IPS-18c (cell line): ENCODE measurements at regions not wholly inside any gene's neighbourhood (a gene's known extent, or its start where the extent isn't known, plus 50 kb on each side); places are given as distances from the start of the nearest gene placed in this dataset.
"Not testable (repeated sequence)": the region's sequence is repeated elsewhere in the genome, so short reads cannot be mapped to it uniquely, and the experiment has no call there.

ENCODE experiments used
- H3K4me3 ChIP-seq: 2 replicates; pipeline ENCODE4 v1.7.0; 2013; ENCODE audit warnings: low read depth, mild to moderate bottlenecking, low read length, moderate library complexity; ENCODE audit not compliant: insufficient read depth
- H3K9me3 ChIP-seq: one replicate; pipeline ENCODE4 v1.6.1; 2013; ENCODE audit warnings: mild to moderate bottlenecking, low read length, moderate library complexity; ENCODE audit not compliant: control insufficient read depth, insufficient read depth

DNA sequence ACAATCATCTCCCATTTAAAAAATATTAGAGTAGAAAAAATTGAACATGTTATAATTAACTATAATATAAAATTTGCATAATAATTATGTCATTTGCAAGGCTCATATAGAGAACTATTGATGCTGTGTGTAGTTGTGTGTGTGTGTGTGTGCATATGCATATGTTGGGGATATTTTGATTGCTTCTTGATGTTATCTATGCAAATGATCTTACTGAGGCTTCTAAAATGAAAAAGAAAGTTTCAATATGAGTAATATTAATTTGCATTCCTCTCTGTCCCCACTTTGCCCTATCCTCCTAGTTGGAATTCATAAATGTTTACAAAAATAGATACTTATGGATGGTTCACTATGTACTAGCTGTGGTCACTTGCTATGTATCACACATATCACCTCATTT lies 523.3 kb downstream of the TRIB2 start:
- Histone ChIP-seq H3K9me3 (no peaks in the 10 kb centered on the region), H3K4me3 (no peak overlapping the region)

DNA sequence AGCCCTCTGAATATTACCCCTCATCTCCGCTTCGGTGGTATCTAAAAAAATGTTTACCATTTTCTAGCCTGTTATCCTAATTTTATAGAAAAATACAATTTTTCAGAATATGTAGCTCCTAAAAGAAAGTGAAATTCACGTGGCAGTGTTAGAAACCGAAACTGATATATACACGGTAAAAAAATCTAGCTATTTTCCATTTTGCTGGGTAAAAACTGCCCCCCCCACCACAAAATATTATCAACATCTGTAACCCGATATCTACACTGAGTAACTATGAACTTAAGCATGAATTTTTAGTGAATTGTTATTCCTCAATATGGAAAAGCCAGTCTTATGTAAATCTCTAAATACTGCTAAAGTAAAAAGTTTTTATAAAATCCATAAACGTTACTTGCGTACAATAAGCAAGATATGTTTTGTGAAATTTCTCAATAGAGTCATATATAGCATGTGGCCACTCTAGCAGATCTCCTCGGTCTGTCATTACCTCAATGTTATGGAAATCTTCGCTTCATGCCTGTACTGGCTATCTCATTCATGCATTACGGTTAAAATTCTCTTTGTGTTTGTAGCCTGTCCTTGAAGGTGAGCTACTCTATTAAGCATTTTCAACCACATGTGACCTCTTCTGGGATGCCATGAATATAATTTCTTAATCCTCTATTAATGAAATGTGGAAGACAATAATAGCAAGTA lies 524.2 kb downstream of the TRIB2 start:
- Histone ChIP-seq H3K9me3 (no peaks in the 10 kb centered on the region), H3K4me3 (no peak overlapping the region)

DNA sequence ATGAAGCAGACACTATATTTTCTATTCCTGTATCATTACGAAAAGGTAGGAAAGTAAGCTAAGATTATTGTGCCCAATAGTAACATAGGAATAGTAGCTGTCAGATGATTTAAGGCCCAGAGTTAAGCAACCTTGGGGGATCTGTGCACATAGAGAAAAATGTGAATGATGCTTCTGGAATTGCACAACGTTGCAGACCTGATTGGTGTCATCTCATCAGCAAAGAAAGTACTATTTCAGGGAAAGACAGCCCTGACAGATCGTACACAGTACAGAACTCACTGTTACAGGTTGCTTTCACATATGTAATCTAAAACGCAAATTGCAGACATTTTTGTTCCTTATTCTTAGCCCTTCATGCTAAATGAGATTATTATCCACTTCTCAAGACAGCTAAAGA lies 535.9 kb downstream of the TRIB2 start:
- Histone ChIP-seq H3K4me3 (no peak overlapping the region), H3K9me3 (no peaks in the 10 kb centered on the region)

DNA sequence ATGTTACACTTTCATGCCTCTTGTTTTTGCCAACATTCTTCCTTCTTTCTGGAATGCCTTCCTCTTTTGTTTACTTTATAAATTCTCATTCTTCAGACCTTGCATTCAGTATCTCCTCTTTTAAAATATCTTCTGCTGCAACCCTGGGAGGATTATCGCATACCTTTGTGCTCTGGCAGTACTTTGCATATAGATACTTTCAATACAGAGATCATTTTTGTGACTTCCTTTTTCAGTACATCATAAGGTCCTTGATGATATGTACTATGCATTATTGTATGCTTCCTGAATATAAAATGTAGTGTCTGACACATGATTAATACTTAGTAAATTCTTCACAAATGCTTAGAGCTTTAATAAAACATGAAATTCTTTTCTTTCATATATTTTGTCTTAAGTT lies 538.7 kb downstream of the TRIB2 start:
- H3K9me3 ChIP-seq = no peaks in the 10 kb centered on the region
- no peak overlapping the region for H3K4me3 ChIP-seq

DNA sequence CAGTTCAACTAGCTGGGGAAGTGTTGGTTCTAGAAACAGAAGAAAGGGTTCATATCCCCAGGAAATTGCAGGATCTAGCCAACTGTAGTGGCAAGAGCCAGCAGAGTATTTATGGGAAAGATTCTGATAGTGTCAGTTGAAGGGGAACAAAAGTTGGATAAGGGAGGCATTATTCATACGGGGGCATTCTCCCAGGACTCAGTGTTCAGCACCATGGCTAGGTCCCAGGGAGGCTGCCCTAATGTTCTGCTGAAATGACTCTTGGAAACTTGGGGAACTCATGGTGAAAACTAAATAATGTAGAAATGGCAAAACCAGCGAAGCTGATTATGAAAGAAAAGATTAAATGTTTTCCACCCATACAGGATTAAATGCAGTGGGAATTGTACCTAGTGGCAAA lies 543.7 kb downstream of the TRIB2 start:
- no peaks in the 10 kb centered on the region for H3K9me3 ChIP-seq

DNA sequence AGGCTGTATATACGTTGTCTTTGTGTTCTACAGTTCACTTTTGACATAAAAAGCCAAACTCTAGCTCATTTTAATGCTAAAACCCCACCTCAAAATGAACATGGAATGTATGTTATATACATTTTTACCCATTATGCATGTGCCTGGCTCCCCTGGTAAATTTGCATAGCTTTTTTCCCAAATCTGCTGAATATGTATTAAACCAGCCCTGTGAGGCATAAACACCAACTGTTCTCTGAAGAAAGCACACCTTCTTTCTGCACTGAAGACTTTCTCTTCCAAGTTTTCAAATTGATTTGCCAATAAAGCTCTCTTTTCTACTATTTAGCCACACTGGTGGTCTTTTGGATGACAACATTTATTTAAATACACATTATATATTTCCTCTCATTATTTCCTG lies 549.4 kb downstream of the TRIB2 start:
- Histone ChIP-seq H3K9me3 (no peaks in the 10 kb centered on the region), H3K4me3 (no peak overlapping the region)

More for the DNA sequence above, 543.7 kb downstream of the TRIB2 start:
- H3K4me3 ChIP-seq = no peak overlapping the region

DNA sequence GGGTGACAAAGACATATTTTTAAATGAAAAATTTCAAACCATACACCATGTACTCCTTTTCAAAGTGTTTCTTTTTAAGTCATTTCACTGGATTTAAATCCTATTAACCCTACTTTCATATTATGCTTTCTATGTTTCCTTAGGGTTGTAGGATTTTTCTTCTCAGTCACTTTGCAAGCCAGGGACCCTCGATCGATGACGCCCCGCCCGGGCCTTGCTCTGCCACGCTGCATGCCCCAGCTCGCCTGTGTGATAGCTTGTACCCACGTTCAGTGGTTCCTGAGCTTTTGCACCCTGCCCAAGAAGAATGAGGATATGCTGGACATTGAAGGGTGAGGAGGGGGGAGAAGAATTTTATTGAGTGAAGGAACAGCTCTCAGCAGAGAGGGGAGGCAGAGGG lies 568.0 kb downstream of the TRIB2 start:
- H3K9me3 ChIP-seq = no peaks in the 10 kb centered on the region
- H3K4me3 ChIP-seq = no peak overlapping the region

DNA sequence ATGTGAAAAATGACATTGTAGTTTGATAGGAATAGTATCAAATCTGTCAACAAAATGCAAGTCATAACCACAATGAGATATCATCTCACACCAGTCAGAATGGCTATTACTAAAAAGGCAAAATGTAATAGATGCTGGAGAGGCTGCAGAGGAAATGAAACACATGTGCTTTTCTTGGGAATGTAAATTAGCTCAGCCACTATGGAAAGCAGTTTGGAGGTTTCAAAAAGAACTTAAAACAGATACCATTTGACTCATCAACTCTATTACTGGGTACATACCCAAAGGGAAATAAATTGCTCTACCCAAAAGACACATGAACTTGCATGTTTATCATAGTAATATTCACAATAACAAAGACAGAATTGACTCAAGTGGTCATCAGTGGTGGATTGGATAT lies 572.6 kb downstream of the TRIB2 start:
- Histone ChIP-seq H3K9me3 (no peaks in the 10 kb centered on the region), H3K4me3 (no peak overlapping the region)

DNA sequence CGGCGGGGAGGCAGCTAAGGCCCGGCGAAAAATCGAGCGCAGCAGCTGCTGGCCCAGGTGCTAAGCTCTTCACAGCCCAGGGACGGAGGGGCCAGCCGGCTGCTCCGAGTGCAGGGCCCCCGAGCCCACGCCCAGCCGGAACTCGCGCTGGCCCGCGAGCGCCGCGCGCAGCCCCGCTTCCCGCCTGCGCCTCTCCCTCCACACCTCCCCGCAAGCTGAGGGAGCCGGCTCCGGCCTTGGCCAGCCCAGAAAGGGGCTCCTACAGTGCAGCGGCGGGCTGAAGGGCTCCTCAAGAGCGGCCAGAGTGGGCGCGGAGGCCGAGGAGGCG lies 591.7 kb downstream of the TRIB2 start:
- H3K9me3 ChIP-seq = not testable (repeated sequence)
- H3K4me3 ChIP-seq = peak overlapping the region; percentile 34; the same call in 1 of the 2 replicates

DNA sequence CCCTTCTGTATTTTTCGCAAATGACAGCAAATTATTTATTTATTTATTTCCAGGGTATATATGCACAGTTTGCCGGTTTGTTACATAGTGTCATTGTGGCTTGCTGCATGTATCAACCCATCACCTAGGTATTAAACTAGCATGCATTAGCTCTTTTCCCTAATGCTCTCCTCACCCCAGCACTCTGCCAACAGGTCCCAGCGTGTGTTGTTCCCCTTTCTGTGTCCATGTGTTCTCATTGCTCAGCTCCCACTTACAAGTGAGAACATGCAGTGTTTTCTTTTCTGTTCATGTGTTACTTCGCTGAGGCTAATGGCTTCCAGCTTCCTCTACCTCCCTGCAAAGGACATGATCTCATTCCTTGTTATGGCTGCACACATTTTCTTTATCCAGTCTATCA lies 592.3 kb downstream of the TRIB2 start:
- Histone ChIP-seq H3K9me3 (no peaks in the 10 kb centered on the region), H3K4me3 (no peak overlapping the region; the same call in 1 of the 2 replicates)

DNA sequence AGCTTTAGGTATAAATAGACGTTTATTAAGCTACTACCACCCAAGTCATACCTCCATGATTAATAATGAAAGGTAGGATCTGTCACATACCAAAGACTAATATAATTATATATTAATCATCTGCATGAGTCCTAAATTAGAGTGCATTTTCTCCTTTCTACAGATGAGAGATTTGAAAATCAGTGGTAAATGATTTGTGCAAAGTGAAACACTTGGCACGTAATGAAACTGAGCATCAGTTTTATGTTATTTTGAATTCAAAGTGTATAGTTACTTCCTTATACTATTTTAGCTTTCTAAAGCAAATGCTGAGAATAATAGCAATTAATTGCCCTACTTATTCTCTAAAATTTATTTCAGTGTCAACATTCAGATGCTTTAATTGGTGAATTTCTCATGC lies 615.3 kb downstream of the TRIB2 start:
- Histone ChIP-seq H3K9me3 (no peaks in the 10 kb centered on the region), H3K4me3 (no peak overlapping the region)

DNA sequence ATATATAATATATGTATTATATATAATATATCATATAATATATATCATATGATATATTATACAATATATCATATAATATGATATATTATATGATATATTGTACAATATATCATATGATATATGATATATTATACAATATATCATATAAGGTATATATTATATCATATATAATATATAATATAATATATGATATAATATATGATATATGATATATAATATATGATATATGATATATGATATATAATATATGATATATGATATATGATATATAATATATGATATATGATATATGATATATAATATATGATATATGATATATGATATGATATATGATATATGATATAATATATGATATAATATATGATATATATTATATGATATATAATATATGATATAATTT lies 617.3 kb downstream of the TRIB2 start:
- H3K9me3 ChIP-seq, H3K4me3 ChIP-seq: not testable (repeated sequence)

DNA sequence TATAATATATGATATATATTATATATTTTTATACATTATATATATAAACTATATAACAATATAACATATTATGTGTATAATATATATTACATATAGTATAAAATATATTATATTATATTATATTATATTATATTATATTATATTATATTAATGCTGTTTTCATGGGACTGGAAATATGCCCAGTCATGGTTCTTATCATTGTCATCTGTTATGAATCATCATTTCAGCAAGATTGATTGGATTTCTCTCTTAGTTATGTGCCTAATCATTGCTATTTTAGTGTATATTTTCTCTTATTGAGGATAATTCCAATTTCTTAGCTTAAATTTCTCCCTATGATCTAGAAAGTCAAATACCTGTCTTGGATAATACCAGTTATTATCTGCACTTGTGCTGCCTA lies 617.8 kb downstream of the TRIB2 start:
- Histone ChIP-seq H3K9me3 (no peaks in the 10 kb centered on the region), H3K4me3 (no peak overlapping the region)

DNA sequence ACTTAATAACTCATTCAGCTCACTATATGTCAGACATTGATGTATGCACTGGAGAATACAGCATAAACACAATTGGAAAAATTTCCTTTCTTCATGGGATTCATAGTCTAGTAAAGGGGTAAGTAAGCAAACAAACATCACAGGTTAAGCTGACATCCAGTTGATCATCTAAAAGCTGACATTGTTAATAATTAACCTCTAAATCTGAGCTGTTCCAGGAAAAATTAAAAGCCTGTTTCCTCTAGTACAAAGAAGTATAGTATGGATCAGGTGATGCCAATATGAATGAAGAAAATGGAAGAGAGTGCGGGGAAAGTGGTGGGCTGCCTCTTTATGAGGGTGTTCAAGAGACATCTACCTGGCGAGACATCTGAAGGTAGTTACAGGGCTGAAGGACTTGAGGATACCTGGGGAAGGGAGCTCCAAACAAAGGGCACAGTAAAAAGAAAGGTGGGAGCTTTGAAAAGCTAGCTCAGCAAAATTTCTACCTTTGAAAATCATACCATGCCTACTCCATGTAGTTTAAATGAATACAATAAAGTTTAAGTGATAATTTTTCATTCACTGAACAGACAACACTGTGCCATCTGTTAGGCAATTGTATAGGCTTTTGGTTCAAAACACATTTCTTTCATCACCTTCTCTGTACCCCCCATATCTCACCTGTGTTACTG lies 619.3 kb downstream of the TRIB2 start:
- Histone ChIP-seq H3K4me3 (no peak overlapping the region), H3K9me3 (no peaks in the 10 kb centered on the region)

DNA sequence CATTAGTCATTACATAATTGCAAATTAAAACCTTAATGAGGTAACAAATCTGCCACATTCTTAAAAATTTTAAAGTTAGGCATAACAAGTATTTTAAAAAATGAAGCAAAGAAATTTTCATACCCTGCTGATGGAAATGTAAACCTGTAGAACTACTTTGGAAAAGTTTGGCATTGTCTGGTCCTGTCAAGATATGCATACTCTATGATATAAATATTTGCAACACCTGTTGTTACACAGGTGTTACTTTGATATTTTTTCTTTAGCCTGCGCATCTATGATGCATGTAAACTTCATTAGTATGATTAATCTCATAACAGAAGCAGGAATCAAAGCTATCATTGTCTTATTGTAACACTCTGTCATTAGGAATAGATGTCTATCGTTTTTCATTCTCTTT lies 634.3 kb downstream of the TRIB2 start:
- Histone ChIP-seq H3K9me3 (no peaks in the 10 kb centered on the region), H3K4me3 (no peak overlapping the region)

DNA sequence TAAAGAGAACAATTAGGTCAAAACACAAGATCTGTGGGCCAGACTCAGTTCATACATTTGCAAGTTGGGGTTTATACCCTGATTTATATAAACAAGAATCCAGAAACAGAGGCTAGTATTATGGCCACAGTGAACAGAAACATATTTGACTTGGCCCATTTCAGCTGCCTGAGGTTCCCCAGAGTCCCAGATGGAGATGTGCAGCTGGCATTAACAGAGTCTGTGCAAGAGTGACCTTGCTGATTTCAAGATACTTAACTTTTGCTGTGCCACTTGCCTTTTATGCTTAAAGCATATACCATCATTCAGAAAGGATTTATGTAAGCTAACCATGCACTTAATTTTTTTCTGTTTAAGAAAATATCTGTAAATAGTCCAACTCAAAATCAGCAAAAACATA lies 636.3 kb downstream of the TRIB2 start:
- no peaks in the 10 kb centered on the region for H3K9me3 ChIP-seq
- H3K4me3 ChIP-seq = no peak overlapping the region

DNA sequence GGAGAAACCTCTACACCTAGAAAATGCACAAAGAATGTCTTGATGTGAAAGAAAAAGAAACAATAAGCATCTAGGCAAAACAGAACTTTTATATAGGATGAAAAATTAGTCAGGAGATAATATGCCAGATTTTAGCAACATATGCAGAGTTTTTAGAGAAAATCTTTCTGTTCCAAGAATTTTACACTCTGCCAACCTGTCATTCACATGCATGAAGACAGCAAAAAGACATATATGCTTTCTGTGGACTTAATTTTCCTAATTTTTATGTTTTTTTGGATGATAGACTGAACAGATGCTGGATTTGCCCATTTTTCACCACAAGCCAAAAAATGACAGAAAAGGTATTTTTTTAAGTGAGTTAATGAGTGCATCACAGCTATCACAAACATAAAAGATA lies 637.3 kb downstream of the TRIB2 start:
- no peaks in the 10 kb centered on the region for H3K9me3 ChIP-seq

DNA sequence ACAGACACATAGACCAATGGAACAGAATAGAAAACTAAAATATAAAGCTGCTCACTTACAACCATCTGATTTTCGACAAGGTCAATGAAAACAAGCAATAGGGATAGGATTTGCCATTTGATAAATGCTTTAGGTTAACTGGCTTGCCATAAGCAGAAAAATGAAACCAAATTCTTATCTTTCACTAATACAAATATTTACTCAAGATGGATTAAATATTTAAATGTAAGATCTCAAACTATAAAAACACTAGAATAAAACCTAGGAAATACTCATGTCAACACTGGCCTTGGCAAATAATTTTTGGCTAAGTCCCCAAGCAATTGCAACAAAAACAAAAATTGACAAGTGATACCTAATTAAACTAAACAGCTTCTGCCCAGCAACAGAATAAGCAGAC lies 665.2 kb downstream of the TRIB2 start:
- H3K4me3 ChIP-seq, H3K9me3 ChIP-seq: not testable (repeated sequence)

More for the DNA sequence above, 637.3 kb downstream of the TRIB2 start:
- H3K4me3 ChIP-seq = no peak overlapping the region

DNA sequence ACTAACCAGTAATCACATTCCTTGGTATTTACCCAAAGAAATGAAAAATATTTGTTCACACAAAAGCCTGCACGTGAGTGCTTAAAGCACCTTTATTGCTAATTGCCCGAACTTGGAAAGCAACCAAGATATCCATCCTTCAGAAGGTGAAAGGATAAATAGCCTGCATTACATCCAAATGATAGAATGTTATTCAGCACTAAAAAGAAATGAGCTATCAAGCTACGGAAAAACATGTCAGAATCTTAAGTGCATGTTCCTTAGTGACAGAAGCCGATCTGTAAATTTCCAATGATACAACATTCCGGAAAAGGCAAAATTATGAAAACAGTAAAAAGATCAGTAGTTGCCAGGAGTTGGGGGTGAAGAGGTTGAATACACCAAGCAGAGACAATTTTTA lies 672.4 kb downstream of the TRIB2 start:
- not testable (repeated sequence) for H3K4me3 ChIP-seq, H3K9me3 ChIP-seq
